Smooth muscle cell (in vitro differentiated cells): ENCODE measurements at regions not wholly inside any gene's neighbourhood (a gene's known extent, or its start where the extent isn't known, plus 50 kb on each side); places are given as distances from the start of the nearest gene placed in this dataset.

ENCODE experiments used
- DNase-seq: peaks from one replicate; lab custom pipeline; 2025; ENCODE audit not compliant: unreplicated experiment; lab: John Stamatoyannopoulos, UW
- H2AFZ ChIP-seq: fragments of 200-600 bp; sonication (generic); 2 replicates; pipeline ENCODE4 v1.6.0; 2016; ENCODE audit warnings: antibody characterized with exemption, low read depth, mild to moderate bottlenecking
- H3F3A ChIP-seq: fragments of 200-600 bp; sonication (generic); 2 replicates; pipeline ENCODE4 v1.6.0; 2017; ENCODE audit warnings: antibody characterized with exemption, low read depth
- H3K27ac ChIP-seq: fragments of 200-600 bp; sonication (generic); 2 replicates; pipeline ENCODE4 v1.5.1; 2016; ENCODE audit warnings: low read depth, mild to moderate bottlenecking
- H3K27me3 ChIP-seq: fragments of 200-600 bp; sonication (generic); 2 replicates; pipeline ENCODE4 v1.6.1; 2016; ENCODE audit warnings: low read depth, mild to moderate bottlenecking
- H3K36me3 ChIP-seq: fragments of 200-600 bp; sonication (generic); 2 replicates; pipeline ENCODE4 v1.5.1; 2016; ENCODE audit warnings: low read depth
- H3K4me1 ChIP-seq: fragments of 200-600 bp; sonication (generic); 2 replicates; pipeline ENCODE4 v1.5.1; 2016; ENCODE audit warnings: low read depth
- H3K4me2 ChIP-seq: fragments of 200-600 bp; sonication (generic); 2 replicates; pipeline ENCODE4 v1.6.0; 2016; ENCODE audit warnings: mild to moderate bottlenecking
- H3K4me3 ChIP-seq: fragments of 200-600 bp; sonication (generic); 2 replicates; pipeline ENCODE4 v1.5.1; 2016; ENCODE audit warnings: mild to moderate bottlenecking
- H3K79me2 ChIP-seq: fragments of 200-600 bp; sonication (generic); 2 replicates; pipeline ENCODE4 v1.6.0; 2016; ENCODE audit warnings: low read depth, mild to moderate bottlenecking
- H3K9ac ChIP-seq: fragments of 200-600 bp; sonication (generic); 2 replicates; pipeline ENCODE4 v1.6.0; 2016; ENCODE audit warnings: low read depth
- H3K9me3 ChIP-seq: fragments of 200-600 bp; sonication (generic); replicated peaks from 2 replicates; pipeline ENCODE4 v1.5.1; 2016; ENCODE audit warnings: low read depth
- H4K20me1 ChIP-seq: fragments of 200-600 bp; sonication (generic); 2 replicates; pipeline ENCODE4 v1.6.0; 2016; ENCODE audit warnings: low read depth
- WGBS: methylation state at CpG from one replicate; pipeline ENCODE4 v1.1.7; 2016; ENCODE audit warnings: low lambda C conversion rate; 5-methylcytosine and 5-hydroxymethylcytosine counted together
- TF ChIP-seq, protein P1 (sequence below): fragments of 200-600 bp; sonication (generic); IDR thresholded peaks from 2 replicates; pipeline ENCODE4 v1.5.1; 2017; ENCODE audit warnings: borderline replicate concordance, mild to moderate bottlenecking, antibody characterized with exemption; ENCODE audit not compliant: insufficient read depth, poor library complexity, severe bottlenecking

DNA sequence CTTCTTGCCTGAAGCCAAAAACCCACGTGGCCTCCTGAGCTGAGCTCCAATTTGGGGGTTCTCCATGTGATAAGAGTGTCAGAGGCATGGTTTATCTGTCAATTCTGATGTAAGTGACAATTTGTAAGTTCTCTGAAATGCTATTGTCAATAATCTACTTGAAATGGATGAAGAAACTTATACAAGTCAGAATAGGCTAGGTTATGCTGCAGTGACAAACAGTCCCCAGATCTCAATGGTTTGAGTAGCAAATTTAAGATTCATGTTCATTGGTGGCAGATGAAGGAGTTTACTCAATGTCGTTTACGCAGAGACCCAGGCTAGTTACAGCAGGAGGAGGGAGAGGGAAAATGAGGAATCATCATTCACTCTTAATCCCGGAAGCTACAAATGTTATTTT is 352.4 kb downstream of the KIF16B start:
- no peaks in the 10 kb centered on the region for H3F3A ChIP-seq
- H3K9me3 ChIP-seq = no peaks in the 10 kb centered on the region
- 97% methylated on average over 4 of the region's 4 CpGs for WGBS
- H3K4me1 ChIP-seq = no peaks in the 10 kb centered on the region
- no peak overlapping the region for H2AFZ ChIP-seq
- H4K20me1 ChIP-seq = no peaks in the 10 kb centered on the region
- no peak for DNase-seq
- no peak overlapping the region for H3K4me2 ChIP-seq
- H3K27ac ChIP-seq = no peak overlapping the region
- H3K79me2 ChIP-seq = no peaks in the 10 kb centered on the region
- no peaks in the 10 kb centered on the region for H3K27me3 ChIP-seq
- no peak overlapping the region for H3K9ac ChIP-seq
- H3K4me3 ChIP-seq = no peak overlapping the region
- H3K36me3 ChIP-seq = no peaks in the 10 kb centered on the region
- TF ChIP-seq, protein P1, sequence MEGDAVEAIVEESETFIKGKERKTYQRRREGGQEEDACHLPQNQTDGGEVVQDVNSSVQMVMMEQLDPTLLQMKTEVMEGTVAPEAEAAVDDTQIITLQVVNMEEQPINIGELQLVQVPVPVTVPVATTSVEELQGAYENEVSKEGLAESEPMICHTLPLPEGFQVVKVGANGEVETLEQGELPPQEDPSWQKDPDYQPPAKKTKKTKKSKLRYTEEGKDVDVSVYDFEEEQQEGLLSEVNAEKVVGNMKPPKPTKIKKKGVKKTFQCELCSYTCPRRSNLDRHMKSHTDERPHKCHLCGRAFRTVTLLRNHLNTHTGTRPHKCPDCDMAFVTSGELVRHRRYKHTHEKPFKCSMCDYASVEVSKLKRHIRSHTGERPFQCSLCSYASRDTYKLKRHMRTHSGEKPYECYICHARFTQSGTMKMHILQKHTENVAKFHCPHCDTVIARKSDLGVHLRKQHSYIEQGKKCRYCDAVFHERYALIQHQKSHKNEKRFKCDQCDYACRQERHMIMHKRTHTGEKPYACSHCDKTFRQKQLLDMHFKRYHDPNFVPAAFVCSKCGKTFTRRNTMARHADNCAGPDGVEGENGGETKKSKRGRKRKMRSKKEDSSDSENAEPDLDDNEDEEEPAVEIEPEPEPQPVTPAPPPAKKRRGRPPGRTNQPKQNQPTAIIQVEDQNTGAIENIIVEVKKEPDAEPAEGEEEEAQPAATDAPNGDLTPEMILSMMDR = no peak

DNA sequence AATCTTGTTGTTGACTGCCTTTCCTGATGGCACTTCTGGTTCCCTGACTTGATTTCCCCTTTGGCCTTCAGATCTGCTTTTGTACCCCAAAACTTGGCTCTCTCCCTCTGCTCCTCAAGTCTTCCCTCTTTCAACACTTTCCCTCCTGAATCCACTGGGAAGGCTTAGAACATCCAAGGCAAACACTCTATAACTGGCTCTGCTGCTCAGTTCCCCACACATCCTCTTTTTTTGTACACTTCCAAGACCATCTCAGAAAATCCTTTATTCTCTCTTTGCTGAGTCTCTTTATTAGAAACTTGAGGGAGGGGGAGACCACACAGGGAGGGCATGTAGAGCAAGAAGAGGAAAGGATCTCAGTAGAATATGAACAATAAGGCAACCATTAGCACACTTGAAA is 354.1 kb downstream of the KIF16B start:
- Histone ChIP-seq H3K27me3 (no peaks in the 10 kb centered on the region), H3K4me3 (no peak overlapping the region), H3F3A (no peaks in the 10 kb centered on the region), H3K4me2 (no peak overlapping the region), H3K9me3 (no peaks in the 10 kb centered on the region), H3K36me3 (no peaks in the 10 kb centered on the region), H3K27ac (no peak overlapping the region), H3K4me1 (no peaks in the 10 kb centered on the region), H3K9ac (no peak overlapping the region), H2AFZ (no peak overlapping the region), H3K79me2 (no peaks in the 10 kb centered on the region), H4K20me1 (no peaks in the 10 kb centered on the region)
- TF ChIP-seq, protein P1 = no peak
- DNase-seq = no peak

DNA sequence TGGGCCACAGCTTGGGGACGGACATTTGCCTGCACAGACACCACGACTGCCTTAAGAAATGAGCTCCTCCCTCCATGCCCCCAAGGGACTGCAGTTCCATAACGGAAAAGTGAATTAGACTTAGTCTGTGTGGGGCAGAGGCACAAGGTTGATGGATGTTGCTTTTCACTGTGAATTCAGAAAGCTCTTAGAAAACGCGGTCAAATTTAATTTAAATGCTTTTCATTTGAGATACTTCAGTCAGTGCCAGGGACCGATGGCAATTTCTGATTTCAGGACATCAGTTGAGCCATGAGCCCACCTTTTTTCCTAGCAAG is 356.4 kb downstream of the KIF16B start:
- TF ChIP-seq, protein P1 = no peak
- Histone ChIP-seq H3K36me3 (no peaks in the 10 kb centered on the region), H3K9me3 (no peaks in the 10 kb centered on the region), H2AFZ (no peak overlapping the region), H3K4me3 (no peak overlapping the region), H3K27me3 (peaks cover under 1% of the 10 kb centered on the region), H3K4me1 (no peaks in the 10 kb centered on the region), H3K9ac (no peak overlapping the region), H3K4me2 (no peak overlapping the region), H3K27ac (no peak overlapping the region), H4K20me1 (no peaks in the 10 kb centered on the region), H3K79me2 (no peaks in the 10 kb centered on the region), H3F3A (no peaks in the 10 kb centered on the region)
- whole genome bisulfite sequencing = 84% methylated on average over 6 of the region's 6 CpGs
- no peak for DNase-seq

DNA sequence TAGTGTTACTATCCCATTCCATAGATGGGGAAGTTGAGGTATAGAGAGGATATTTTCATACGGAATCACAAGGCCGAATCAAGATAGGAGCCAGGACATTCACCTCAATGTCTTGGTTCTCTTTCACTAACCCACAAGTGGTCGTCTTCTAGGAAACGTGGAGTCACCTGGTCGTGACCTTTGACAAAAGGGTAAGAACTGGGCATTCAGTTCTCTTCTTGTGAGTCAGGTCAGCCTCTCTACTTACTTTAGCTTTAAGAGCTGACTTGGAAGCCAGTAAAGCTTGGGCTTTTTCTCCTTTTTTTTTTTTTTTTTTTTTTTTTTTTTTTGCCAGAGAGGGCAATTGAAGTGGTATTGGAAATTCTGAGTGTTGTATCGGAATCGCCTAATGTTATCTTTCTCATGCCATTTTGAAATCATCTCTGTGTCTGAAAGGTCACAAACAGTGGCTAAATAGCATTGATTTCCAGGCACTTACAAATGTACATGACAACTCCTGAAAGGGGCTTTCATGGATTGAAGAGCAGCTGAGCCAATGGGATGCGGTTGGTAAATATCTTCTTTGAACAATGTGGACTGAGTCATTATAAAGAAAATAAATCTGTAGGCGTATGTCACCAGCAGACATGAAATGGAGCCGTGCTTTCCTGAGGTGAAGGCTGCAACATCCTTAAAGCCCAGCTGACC is 356.9 kb downstream of the KIF16B start:
- Histone ChIP-seq H2AFZ (no peak overlapping the region), H3K4me2 (no peak overlapping the region), H3K36me3 (no peaks in the 10 kb centered on the region), H3K9me3 (no peaks in the 10 kb centered on the region), H3K9ac (no peak overlapping the region), H3F3A (no peaks in the 10 kb centered on the region), H3K27ac (no peak overlapping the region), H4K20me1 (no peaks in the 10 kb centered on the region), H3K79me2 (no peaks in the 10 kb centered on the region), H3K27me3 (peaks cover 3% of the 10 kb centered on the region), H3K4me3 (no peak overlapping the region), H3K4me1 (no peaks in the 10 kb centered on the region)
- WGBS = 92% methylated on average over 10 of the region's 10 CpGs
- DNase-seq = no peak
- TF ChIP-seq, protein P1 = no peak
